CD4-positive, alpha-beta T cell treated with Interleukin-15 for 4 hours (primary cell): ENCODE measurements at regions not wholly inside any gene's neighbourhood (a gene's known extent, or its start where the extent isn't known, plus 50 kb on each side); places are given as distances from the start of the nearest gene placed in this dataset.
"Not testable (repeated sequence)": the region's sequence is repeated elsewhere in the genome, so short reads cannot be mapped to it uniquely, and the experiment has no call there.

ENCODE experiments used
- DNase-seq: peaks from one replicate; pipeline ENCODE4 v3.0.0-alpha.2; 2020; ENCODE audit warnings: low spot score

GRCh38 chr1:182227864-182228547 is 163.6 kb downstream of the GLUL start:
- no peak for DNase-seq

DNA sequence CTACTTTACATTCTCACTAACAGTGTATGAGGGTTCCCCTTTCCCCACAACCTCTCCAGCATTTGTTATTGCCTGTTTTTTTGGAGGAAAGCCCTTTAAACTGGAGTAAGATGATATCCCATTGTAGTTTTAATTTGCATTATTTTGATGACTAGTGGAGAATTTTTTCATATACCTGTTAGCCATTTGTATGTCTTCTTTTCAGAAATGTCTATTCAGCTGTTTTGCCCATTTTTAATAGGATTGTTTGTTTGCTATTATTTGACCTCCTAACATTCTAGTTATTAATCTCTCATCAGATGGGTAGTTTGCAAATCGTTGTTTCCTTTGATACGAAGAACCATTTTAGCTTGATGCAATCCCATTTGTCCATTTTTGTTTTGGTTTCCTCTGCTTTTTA is 165.0 kb downstream of the GLUL start:
- DNase-seq, result no peak

DNA sequence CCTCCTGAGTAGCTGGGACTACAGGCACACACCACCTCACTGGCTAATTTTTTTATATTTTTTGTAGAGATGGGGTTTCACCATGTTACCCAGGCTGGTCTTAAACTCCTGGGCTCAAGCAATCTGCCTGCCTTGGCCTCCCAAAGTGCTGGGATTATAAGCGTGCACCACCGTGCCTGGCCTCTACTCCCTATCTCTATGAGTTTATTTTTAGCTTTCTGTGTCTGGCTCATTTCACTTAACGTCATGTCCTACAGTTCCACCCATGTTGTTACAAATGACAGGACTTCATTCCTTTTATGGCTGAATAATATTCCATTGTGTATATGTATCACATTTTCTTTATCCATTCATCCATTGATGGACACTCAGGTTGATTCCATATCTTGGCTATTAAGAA is 164.2 kb upstream of the ZNF648 start:
- not testable (repeated sequence) for DNase-seq

- not testable (repeated sequence) for DNase-seq
Observed at GRCh38 chr1:182221990-182222389, 160.5 kb upstream of the ZNF648 start.

- not testable (repeated sequence) for DNase-seq
Observed at GRCh38 chr1:182221367-182221766, 159.9 kb upstream of the ZNF648 start.

- DNase-seq, result no peak
Observed at GRCh38 chr1:182217967-182218366, 156.5 kb upstream of the ZNF648 start.

- no peak for DNase-seq
Observed at GRCh38 chr1:182217071-182217470, 155.6 kb upstream of the ZNF648 start.

GRCh38 chr1:182215764-182216163 is 154.3 kb upstream of the ZNF648 start:
- no peak for DNase-seq

DNA sequence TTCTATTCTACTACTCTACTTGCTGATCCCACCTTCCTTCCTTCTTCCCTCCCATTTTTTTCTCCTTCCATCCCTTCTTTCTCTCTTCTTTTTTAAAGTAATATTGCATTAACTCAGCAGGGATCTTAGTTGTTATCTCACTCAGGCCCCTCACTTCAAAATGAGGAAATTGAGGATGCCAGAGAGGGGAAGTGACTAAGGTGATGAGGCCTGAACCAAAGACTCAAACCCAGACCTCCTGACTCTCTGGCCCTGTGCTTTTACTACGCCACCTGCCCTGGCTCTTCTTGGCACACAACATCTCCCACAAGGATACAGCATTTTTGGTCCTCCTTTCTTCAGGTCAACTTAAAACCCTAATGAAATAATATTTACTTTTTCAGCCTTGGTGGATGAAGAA is 151.7 kb upstream of the ZNF648 start:
- no peak for DNase-seq

DNA sequence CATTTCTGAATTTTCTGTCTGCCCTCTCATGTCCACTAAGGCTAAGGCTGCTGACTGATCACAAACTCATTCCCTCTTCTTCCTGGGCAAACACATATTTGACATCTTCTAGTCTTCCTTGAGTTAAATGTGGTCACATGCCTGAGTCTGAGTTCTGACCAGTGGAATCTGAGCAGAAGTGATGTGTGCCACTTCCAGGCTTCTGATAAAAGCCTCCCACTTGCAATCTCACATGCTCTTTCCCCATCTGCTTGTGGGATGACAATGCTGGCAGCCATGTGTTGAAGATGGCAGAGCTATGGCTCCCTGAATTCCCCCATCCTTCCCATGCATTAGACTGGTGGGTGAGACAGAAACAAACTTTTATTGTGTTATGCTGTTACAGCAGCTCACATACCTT is 149.9 kb upstream of the ZNF648 start:
- no peak for DNase-seq

GRCh38 chr1:182210417-182210816 is 148.9 kb upstream of the ZNF648 start:
- DNase-seq, result no peak

DNA sequence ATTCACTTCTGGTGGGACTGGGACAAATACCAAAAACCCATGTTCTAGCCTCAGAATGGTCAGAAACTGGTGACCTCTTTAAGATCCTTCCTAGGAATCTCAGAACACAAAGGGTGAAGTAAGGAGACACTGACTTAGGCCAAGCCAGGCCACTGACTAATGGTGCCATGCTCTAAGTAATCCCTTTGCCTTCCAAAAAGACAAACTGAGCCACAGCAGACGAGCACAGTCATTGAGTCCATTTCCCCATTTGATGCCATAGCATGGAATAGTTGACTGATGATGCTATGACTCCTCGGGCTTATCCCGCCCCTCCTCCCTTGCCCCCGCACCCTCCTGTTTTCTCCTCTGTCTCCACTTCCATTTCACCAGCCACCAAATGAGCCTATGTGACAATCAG is 145.8 kb upstream of the ZNF648 start:
- DNase-seq, result no peak

DNA sequence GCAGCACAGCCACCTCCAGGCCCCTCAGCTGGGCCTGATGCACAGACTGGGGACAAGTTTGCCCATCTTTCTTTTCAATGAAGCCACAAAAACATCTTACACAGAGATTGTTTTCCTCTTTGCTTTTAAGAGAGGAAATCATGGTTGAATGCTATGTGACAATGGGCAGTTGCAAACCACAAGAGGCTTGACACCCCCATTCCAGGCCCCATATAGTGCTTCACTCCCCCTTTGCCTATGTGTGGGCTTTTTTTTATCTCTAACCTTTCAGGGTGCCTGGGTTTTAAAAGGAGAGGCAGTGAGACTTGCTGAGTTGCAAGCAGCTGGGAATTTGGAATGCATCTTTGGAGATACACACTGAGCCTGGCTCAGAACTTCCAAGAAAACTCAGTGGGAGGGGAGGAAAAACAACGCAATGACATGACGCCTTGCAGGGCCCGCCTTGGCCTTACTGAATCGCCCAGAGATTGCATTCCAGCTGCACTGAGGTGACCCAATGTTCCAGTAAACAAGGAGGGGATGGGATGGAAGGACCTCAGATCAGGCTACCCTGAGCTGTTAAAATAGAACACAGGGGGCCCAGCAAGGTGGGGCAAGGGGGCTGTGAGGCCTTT is 145.2 kb upstream of the ZNF648 start:
- no peak for DNase-seq

GRCh38 chr1:182205351-182206022 is 144.0 kb upstream of the ZNF648 start:
- DNase-seq, result no peak

DNA sequence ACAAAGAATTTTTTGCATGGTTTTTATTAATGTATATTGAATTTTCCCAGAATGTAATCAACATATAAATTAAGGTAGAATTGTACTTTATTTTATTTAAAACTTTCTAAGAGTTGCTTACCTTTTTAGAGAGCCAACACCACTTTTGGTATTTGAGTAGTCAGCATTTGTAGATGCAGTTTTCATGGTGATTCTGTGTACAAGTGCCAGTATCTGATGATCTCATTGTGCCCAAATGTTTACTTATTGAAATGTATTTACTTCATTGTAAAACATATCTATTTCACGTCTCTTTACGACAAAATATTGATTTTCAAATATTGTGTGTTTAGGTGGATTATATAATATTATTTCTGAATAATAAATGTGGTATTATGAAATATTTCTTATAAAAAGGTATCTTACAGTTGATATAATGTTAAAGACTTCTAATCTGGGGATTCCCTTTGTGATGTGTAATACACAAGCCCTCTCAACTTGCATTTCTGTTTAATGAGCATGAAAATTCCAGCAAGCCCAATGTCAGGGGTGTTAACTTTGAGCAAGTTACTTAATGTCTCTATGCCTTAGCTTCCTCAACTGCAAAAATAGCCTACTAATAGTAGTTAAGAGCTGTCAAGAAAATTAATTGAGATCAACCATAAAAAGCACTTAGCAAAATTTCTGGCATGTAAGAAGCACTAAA is 141.8 kb upstream of the ZNF648 start:
- no peak for DNase-seq

- DNase-seq, result not testable (repeated sequence)
Observed at GRCh38 chr1:182201490-182201889, 140.0 kb upstream of the ZNF648 start.

DNA sequence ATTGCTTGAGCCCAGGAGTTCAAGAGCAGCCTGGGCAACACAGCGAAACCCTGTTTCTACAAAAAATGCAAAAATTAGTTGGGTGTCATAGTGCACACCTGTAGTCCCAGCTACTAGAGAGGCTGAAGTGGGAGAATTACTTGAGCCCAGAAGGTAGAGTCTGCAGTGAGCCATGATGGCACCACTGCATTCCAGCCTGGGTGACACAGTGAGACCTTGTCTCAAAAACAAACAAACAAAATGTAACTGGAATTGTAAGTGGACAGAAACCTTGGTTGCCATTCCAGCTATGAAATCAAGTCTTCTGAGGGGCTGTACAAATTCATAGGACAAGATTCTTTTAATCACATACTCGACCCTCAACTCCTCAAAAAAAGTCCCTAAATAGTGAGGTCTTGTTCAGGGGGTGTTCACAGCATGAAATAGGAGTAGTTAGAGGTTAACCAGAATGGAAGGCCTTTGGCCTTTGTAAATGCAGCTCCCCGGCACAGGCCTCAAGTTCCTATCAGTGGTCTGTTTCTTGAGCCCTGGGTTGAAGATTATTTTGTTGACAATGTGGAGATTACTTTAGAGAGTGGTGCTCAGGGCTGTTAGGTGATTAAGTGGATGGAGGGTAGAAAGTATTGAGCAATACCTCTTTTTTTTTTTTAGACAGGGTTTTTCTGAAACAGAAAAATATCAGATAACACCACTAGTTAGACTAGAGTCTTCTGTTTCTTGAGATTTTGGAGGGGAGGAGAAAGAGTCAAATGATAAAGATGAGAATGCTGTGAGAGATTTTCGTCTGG is 138.7 kb upstream of the ZNF648 start:
- no peak for DNase-seq

DNA sequence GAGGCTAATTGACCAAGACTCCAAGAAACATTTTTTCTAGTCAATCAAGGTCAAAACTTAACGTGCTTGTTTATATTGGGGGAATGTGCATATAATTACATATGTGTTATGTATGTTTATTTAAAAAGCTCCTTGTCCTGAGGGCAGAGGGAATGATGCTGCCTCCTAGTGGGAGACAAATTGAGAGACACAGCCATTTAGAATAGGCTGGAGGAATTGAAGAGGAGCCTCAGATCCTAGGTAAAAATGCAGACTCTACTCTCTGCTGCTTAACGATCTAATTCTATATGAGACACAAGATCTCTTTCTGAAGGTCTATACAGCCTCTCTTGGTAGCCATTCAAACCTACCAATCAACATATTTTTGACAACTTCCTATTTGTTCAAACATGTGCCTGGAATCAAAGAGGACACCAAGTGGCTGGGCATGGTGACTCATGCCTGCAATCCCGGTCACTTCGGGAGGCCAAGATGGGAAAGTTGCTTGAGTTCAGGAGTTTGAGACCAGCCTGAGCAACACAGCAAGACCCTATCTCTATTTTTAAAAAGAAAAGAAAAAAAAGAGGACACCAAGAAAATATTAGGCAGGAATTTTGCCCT is 136.6 kb upstream of the ZNF648 start:
- DNase-seq, result no peak

DNA sequence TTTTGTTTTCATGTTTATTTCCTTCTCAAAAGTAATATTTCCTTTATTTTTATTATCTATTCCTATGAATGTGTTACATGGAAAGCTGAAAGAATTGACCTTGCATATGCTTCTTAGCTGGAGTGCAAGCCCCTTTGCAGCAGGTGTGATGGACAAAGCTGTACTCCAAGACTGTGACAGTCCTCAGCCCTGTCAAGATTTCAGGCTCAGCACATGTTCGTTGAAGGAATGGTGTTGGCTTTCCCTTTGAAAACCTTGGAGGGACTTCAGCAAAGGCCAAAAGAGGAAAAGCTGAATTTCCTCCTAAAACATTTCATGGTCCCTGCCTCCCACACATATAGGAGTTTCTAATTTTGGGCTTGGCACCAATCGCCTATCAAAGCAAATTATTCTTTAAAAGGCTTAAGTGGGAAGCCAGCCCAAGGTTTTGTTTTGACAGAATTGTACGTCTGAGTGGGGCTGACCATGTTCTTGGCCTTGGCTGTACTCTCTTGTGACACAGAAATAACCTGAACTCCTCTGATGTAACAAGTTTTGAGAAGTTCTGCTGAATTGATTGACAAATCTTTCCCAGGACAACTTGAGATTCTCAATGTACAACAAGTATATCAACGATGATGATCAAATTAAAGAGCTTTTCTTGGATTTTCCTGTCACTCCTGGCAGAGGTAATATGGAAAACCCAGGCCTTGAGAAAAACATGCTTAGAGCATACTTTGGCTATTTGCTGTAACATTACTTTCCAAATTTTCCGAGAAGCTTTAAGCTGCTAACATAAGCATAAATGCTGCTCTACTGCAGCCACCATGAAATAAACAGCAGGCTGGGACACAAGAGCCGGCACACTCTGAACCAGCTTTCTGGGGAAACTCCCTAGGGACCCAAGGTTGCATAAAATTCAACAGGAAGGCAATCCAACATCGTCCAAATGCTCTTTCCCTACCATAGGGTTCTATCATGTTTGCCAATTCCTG is 135.7 kb upstream of the ZNF648 start:
- no peak for DNase-seq

GRCh38 chr1:182195733-182196132 is 134.2 kb upstream of the ZNF648 start:
- DNase-seq, result no peak
